Central memory CD8-positive, alpha-beta T cell (primary cell): ENCODE measurements at regions not wholly inside any gene's neighbourhood (a gene's known extent, or its start where the extent isn't known, plus 50 kb on each side); places are given as distances from the start of the nearest gene placed in this dataset.
"Not testable (repeated sequence)": the region's sequence is repeated elsewhere in the genome, so short reads cannot be mapped to it uniquely, and the experiment has no call there.

Experiments
- ATAC-seq: fragments of 150-1000 bp; cut with Tn5 transposase; replicated peaks from 2 replicates; pipeline ENCODE4 v1.10.0; 2022; ENCODE audit warnings: mild to moderate bottlenecking, moderate FRiP score, moderate number of reproducible peaks; ENCODE audit not compliant: poor library complexity, severe bottlenecking; ENCODE audit errors: extremely low read depth
- DNase-seq, 2 donors: peaks; one replicate each; pipeline ENCODE4 v3.0.0; 2021; ENCODE audit warnings: low spot score in 2 of 2
- H3K27ac Mint-ChIP-seq: one replicate; pipeline ENCODE4 v1.8.0; 2022; ENCODE audit warnings: low read depth, mild to moderate bottlenecking, moderate library complexity, mixed read lengths
- H3K27me3 Mint-ChIP-seq: one replicate; pipeline ENCODE4 v1.8.0; 2022; ENCODE audit warnings: mixed read lengths
- H3K36me3 Mint-ChIP-seq: one replicate; pipeline ENCODE4 v1.8.0; 2022; ENCODE audit warnings: mild to moderate bottlenecking, moderate library complexity, mixed read lengths; ENCODE audit not compliant: insufficient read depth
- H3K4me1 Mint-ChIP-seq: one replicate; pipeline ENCODE4 v1.8.0; 2022; ENCODE audit warnings: mixed read lengths
- H3K4me3 Mint-ChIP-seq: one replicate; pipeline ENCODE4 v1.8.0; 2022; ENCODE audit warnings: mild to moderate bottlenecking, moderate library complexity, mixed read lengths
- H3K9me3 Mint-ChIP-seq: one replicate; pipeline ENCODE4 v1.8.0; 2022; ENCODE audit warnings: mixed read lengths

- not testable (repeated sequence) for H3K27me3 Mint-ChIP-seq, H3K27ac Mint-ChIP-seq, H3K4me1 Mint-ChIP-seq, H3K36me3 Mint-ChIP-seq, DNase-seq, H3K4me3 Mint-ChIP-seq, ATAC-seq
- H3K9me3 Mint-ChIP-seq: peaks cover 30% of the 10 kb centered on the region
Observed at GRCh38 chr4:66462890-66463289, 792.6 kb upstream of the EPHA5 start.

- no peaks in the 10 kb centered on the region for H3K36me3 Mint-ChIP-seq
- H3K4me3 Mint-ChIP-seq: no peak overlapping the region
- ATAC-seq (no peak), DNase-seq (no peak)
- no peak overlapping the region for H3K27ac Mint-ChIP-seq
- peaks cover 13% of the 10 kb centered on the region for H3K9me3 Mint-ChIP-seq
- H3K27me3 Mint-ChIP-seq: no peaks in the 10 kb centered on the region
- H3K4me1 Mint-ChIP-seq: no peaks in the 10 kb centered on the region
Observed at GRCh38 chr4:66451741-66452140, 781.5 kb upstream of the EPHA5 start.

GRCh38 chr4:66443008-66443407 is 772.7 kb upstream of the EPHA5 start:
- H3K4me3 Mint-ChIP-seq: no peak overlapping the region
- no peak for ATAC-seq
- peaks cover 26% of the 10 kb centered on the region for H3K9me3 Mint-ChIP-seq
- no peak overlapping the region for H3K27ac Mint-ChIP-seq
- no peaks in the 10 kb centered on the region for H3K27me3 Mint-ChIP-seq
- DNase-seq: no peak
- no peaks in the 10 kb centered on the region for H3K4me1 Mint-ChIP-seq
- H3K36me3 Mint-ChIP-seq: no peaks in the 10 kb centered on the region

GRCh38 chr4:66439508-66439907 is 769.2 kb upstream of the EPHA5 start:
- no peak overlapping the region for H3K27ac Mint-ChIP-seq
- H3K4me1 Mint-ChIP-seq: no peaks in the 10 kb centered on the region
- no peaks in the 10 kb centered on the region for H3K36me3 Mint-ChIP-seq
- H3K27me3 Mint-ChIP-seq: no peaks in the 10 kb centered on the region
- peaks cover 22% of the 10 kb centered on the region for H3K9me3 Mint-ChIP-seq
- H3K4me3 Mint-ChIP-seq: no peak overlapping the region
- ATAC-seq: no peak
- DNase-seq: no peak

GRCh38 chr4:66433706-66434105 is 763.4 kb upstream of the EPHA5 start:
- ATAC-seq (no peak), DNase-seq (no peak)

DNA sequence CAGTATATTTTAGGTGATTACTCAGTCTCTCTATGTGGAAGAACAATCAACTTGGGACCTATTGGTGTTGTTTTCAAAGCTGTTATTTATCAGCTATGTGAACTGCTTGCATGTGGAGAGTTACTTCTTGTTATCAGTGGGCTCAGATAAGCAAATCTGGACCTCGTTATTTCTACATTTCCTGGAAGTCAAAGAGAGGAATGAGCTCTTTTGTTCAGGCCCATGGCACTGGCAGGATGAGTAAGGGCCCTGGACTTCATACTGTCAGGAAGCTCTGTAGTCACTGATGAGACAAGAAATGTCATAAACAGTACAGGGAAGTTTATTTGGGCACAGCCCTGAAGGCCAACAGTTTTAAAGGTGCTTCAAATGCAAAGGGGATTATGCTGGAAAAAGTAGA is 760.6 kb upstream of the EPHA5 start:
- H3K36me3 Mint-ChIP-seq: no peaks in the 10 kb centered on the region
- DNase-seq: no peak
- no peaks in the 10 kb centered on the region for H3K27me3 Mint-ChIP-seq
- ATAC-seq: no peak
- peaks cover 9% of the 10 kb centered on the region for H3K9me3 Mint-ChIP-seq
- no peak overlapping the region for H3K27ac Mint-ChIP-seq
- H3K4me3 Mint-ChIP-seq: no peak overlapping the region
- no peaks in the 10 kb centered on the region for H3K4me1 Mint-ChIP-seq

More at GRCh38 chr4:66433706-66434105, 763.4 kb upstream of the EPHA5 start:
- H3K27me3 Mint-ChIP-seq: no peaks in the 10 kb centered on the region
- H3K4me1 Mint-ChIP-seq: no peaks in the 10 kb centered on the region
- H3K27ac Mint-ChIP-seq: no peak overlapping the region
- no peak overlapping the region for H3K4me3 Mint-ChIP-seq
- no peaks in the 10 kb centered on the region for H3K36me3 Mint-ChIP-seq
- peaks cover 20% of the 10 kb centered on the region for H3K9me3 Mint-ChIP-seq

GRCh38 chr4:66429276-66429675 is 759.0 kb upstream of the EPHA5 start:
- no peak overlapping the region for H3K27ac Mint-ChIP-seq
- no peaks in the 10 kb centered on the region for H3K27me3 Mint-ChIP-seq
- no peak overlapping the region for H3K4me3 Mint-ChIP-seq
- H3K36me3 Mint-ChIP-seq: no peaks in the 10 kb centered on the region
- ATAC-seq (no peak), DNase-seq (no peak)
- no peaks in the 10 kb centered on the region for H3K4me1 Mint-ChIP-seq
- peaks cover 10% of the 10 kb centered on the region for H3K9me3 Mint-ChIP-seq

- H3K27me3 Mint-ChIP-seq: no peaks in the 10 kb centered on the region
- H3K4me1 Mint-ChIP-seq: no peaks in the 10 kb centered on the region
- DNase-seq (no peak), ATAC-seq (no peak)
- H3K9me3 Mint-ChIP-seq: peaks cover 46% of the 10 kb centered on the region
- H3K4me3 Mint-ChIP-seq: no peak overlapping the region
- no peak overlapping the region for H3K27ac Mint-ChIP-seq
- H3K36me3 Mint-ChIP-seq: no peaks in the 10 kb centered on the region
Observed at GRCh38 chr4:66416425-66416824, 746.1 kb upstream of the EPHA5 start.

GRCh38 chr4:66404141-66404540 is 733.9 kb upstream of the EPHA5 start:
- Mint-ChIP-seq H3K9me3 (peaks cover 17% of the 10 kb centered on the region), H3K27ac (no peak overlapping the region), H3K4me3 (no peak overlapping the region), H3K4me1 (no peaks in the 10 kb centered on the region), H3K27me3 (no peaks in the 10 kb centered on the region), H3K36me3 (no peaks in the 10 kb centered on the region)
- ATAC-seq (no peak), DNase-seq (no peak)

DNA sequence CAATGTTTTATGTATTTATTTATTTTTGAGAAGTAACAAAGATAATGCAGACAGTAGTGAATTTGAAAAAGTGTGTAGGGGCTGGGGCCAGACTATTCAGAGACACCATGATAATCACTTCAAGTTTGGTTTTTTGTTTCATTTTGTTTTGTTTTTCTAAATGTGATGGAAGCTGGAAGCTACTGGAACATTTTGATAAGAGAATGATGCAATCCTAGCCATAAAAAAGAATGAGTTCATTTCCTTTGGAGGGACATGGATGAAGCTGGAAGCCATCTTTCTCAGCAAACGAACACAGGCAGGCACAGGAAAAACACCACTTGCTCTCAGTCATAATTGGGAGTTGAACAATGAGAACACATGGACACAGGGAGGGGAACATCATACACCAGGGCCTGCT is 706.6 kb upstream of the EPHA5 start:
- no peak for DNase-seq
- H3K4me1 Mint-ChIP-seq: no peaks in the 10 kb centered on the region
- no peak overlapping the region for H3K27ac Mint-ChIP-seq
- no peaks in the 10 kb centered on the region for H3K36me3 Mint-ChIP-seq
- peaks cover 10% of the 10 kb centered on the region for H3K9me3 Mint-ChIP-seq
- H3K27me3 Mint-ChIP-seq: no peaks in the 10 kb centered on the region
- no peak overlapping the region for H3K4me3 Mint-ChIP-seq
- ATAC-seq: no peak

DNA sequence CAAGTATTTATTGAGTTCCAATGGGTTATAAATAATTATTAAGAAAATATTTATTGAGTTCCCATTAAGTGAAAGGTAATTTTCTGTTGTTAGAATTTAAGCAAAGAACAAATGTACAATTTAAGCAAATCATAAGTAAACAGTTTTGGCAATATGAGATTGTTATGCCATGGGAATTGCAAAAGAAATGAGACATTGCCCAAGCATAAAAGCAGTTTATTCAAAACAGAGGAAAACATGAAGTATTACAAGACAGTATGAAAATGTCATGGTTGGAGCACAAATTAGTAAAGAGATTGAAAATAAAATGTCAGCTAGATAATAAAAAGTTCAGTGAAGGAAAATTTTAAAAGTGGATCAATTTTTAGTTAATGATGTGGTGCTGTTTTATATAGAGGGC is 706.1 kb upstream of the EPHA5 start:
- peaks cover 10% of the 10 kb centered on the region for H3K9me3 Mint-ChIP-seq
- H3K4me1 Mint-ChIP-seq: no peaks in the 10 kb centered on the region
- ATAC-seq: no peak
- no peaks in the 10 kb centered on the region for H3K36me3 Mint-ChIP-seq
- no peak overlapping the region for H3K4me3 Mint-ChIP-seq
- no peak overlapping the region for H3K27ac Mint-ChIP-seq
- no peaks in the 10 kb centered on the region for H3K27me3 Mint-ChIP-seq
- no peak for DNase-seq

DNA sequence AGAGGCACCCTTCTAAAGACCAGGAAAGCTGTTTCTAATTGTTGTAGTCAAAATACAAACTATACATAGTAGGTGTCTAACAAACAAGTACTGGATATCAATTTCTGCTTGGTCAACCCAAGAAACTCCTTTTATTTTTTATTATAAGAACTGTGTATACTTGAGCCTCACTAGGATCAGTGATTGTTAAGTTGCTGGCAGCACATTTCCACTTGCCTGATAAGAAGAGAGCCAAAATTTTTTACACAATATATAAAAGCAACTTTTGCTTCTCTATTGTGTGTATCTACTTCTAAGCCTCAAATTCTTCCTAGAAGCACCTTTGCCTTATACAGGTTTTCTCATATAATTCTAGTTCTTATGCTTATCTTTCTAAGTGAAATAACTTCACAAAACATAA is 703.0 kb upstream of the EPHA5 start:
- Mint-ChIP-seq H3K4me1 (no peaks in the 10 kb centered on the region), H3K4me3 (no peak overlapping the region), H3K27ac (no peak overlapping the region), H3K36me3 (no peaks in the 10 kb centered on the region), H3K27me3 (no peaks in the 10 kb centered on the region), H3K9me3 (peaks cover 18% of the 10 kb centered on the region)
- no peak for ATAC-seq
- no peak for DNase-seq

DNA sequence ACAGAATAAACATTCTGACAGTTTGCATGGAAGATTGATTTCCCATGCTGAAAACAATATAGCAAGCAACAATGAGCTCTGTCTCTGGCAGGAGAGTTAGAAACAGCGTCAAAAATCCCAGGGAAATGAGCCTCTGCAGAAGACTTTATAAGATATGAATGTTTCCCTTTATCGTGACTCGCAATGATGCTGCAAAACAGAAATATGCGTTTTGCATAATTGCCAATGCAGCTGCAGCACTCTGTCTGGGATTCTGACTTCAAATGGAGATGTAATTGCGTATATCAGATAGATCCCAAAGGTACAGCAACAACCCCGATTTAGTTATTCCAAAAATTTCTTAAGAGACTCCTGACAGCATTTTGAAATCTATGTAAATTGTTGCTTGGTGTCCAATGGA is 702.4 kb upstream of the EPHA5 start:
- ATAC-seq: no peak
- no peaks in the 10 kb centered on the region for H3K36me3 Mint-ChIP-seq
- no peaks in the 10 kb centered on the region for H3K27me3 Mint-ChIP-seq
- H3K9me3 Mint-ChIP-seq: peaks cover 17% of the 10 kb centered on the region
- DNase-seq: no peak
- H3K27ac Mint-ChIP-seq: no peak overlapping the region
- no peaks in the 10 kb centered on the region for H3K4me1 Mint-ChIP-seq
- no peak overlapping the region for H3K4me3 Mint-ChIP-seq

GRCh38 chr4:66367043-66367660 is 696.9 kb upstream of the EPHA5 start:
- ATAC-seq: no peak
- no peaks in the 10 kb centered on the region for H3K36me3 Mint-ChIP-seq
- H3K4me1 Mint-ChIP-seq: no peaks in the 10 kb centered on the region
- no peak for DNase-seq
- H3K27me3 Mint-ChIP-seq: no peaks in the 10 kb centered on the region
- no peak overlapping the region for H3K27ac Mint-ChIP-seq
- H3K4me3 Mint-ChIP-seq: no peak overlapping the region
- peaks cover 13% of the 10 kb centered on the region for H3K9me3 Mint-ChIP-seq
